ENCODE measurements at regions not wholly inside any gene's neighbourhood (a gene's known extent, or its start where the extent isn't known, plus 50 kb on each side); places are given as distances from the start of the nearest gene placed in this dataset.

GRCh38 chr12:4211372-4211771 lies 62.2 kb upstream of the CCND2 start:
- TF ChIP-seq POLR2A (IDR thresholded peaks at IDR 0.05), result no peak
- TF ChIP-seq, protein P1, sequence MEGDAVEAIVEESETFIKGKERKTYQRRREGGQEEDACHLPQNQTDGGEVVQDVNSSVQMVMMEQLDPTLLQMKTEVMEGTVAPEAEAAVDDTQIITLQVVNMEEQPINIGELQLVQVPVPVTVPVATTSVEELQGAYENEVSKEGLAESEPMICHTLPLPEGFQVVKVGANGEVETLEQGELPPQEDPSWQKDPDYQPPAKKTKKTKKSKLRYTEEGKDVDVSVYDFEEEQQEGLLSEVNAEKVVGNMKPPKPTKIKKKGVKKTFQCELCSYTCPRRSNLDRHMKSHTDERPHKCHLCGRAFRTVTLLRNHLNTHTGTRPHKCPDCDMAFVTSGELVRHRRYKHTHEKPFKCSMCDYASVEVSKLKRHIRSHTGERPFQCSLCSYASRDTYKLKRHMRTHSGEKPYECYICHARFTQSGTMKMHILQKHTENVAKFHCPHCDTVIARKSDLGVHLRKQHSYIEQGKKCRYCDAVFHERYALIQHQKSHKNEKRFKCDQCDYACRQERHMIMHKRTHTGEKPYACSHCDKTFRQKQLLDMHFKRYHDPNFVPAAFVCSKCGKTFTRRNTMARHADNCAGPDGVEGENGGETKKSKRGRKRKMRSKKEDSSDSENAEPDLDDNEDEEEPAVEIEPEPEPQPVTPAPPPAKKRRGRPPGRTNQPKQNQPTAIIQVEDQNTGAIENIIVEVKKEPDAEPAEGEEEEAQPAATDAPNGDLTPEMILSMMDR (IDR thresholded peaks at IDR 0.05), result no peak
